C4-2B (cell line): ENCODE measurements at regions not wholly inside any gene's neighbourhood (a gene's known extent, or its start where the extent isn't known, plus 50 kb on each side); places are given as distances from the start of the nearest gene placed in this dataset.

Experiments
- CTCF ChIP-seq: fragments of 450-650 bp; conservative IDR thresholded peaks from 2 replicates; pipeline ENCODE4 v1.5.1; 2017; ENCODE audit warnings: mild to moderate bottlenecking
- ZFX ChIP-seq: fragments of 450-650 bp; IDR thresholded peaks from 2 replicates; pipeline ENCODE4 v1.6.1; 2017

GRCh38 chr13:67481445-67481844 lies 251.3 kb upstream of the PCDH9 start:
- TF ChIP-seq CTCF (no peak), ZFX (no peak)
